GM23338 (cell line): ENCODE measurements at regions not wholly inside any gene's neighbourhood (a gene's known extent, or its start where the extent isn't known, plus 50 kb on each side); places are given as distances from the start of the nearest gene placed in this dataset.

ENCODE experiments used
- EZH2 ChIP-seq: fragments of 200-600 bp; sonication (generic); IDR thresholded peaks from one replicate; pipeline ENCODE4 v1.8.0; 2017; ENCODE audit warnings: antibody characterized with exemption, mild to moderate bottlenecking, low read depth; ENCODE audit not compliant: unreplicated experiment
- EZH2phosphoT487 ChIP-seq: fragments of 200-600 bp; sonication (generic); IDR thresholded peaks from one replicate; pipeline ENCODE4 v1.8.1; 2018; ENCODE audit warnings: antibody characterized with exemption; ENCODE audit not compliant: unreplicated experiment
- JUNB ChIP-seq: IDR thresholded peaks from one replicate; pipeline ENCODE4 v1.6.1; 2016; ENCODE audit warnings: antibody characterized with exemption; ENCODE audit not compliant: unreplicated experiment
- NANOG ChIP-seq: IDR thresholded peaks from 2 replicates; pipeline ENCODE4 v1.6.1; 2016; ENCODE audit warnings: antibody characterized with exemption, borderline replicate concordance
- POLR2AphosphoS5 ChIP-seq: IDR thresholded peaks from 2 replicates; pipeline ENCODE4 v1.6.1; 2016; ENCODE audit warnings: antibody characterized with exemption, low read depth
- STAT1 ChIP-seq: IDR thresholded peaks from one replicate; pipeline ENCODE4 v1.6.1; 2016; ENCODE audit warnings: antibody characterized with exemption; ENCODE audit not compliant: unreplicated experiment
- ZNF331 ChIP-seq: fragments of 250-450 bp; sonication (Bioruptor Pico); IDR thresholded peaks from 2 replicates; pipeline ENCODE4 v1.5.0; 2020; ENCODE audit warnings: low read depth, mild to moderate bottlenecking, moderate library complexity
- TF ChIP-seq, protein P1 (sequence below): IDR thresholded peaks from one replicate; pipeline ENCODE4 v1.6.1; 2018; ENCODE audit warnings: antibody characterized with exemption; ENCODE audit not compliant: unreplicated experiment
- TF ChIP-seq, protein P2 (sequence below), 2 experiments: fragments of 200-600 bp in 1 of 2; sonication (generic) in 1 of 2; conservative IDR thresholded peaks; 2 replicates each; pipeline versions ENCODE4 v1.5.1 to v1.6.1; 2016 to 2017; ENCODE audit warnings: antibody characterized with exemption in 2 of 2, low read depth in 2 of 2, mild to moderate bottlenecking in 2 of 2, moderate library complexity in 1 of 2
- TF ChIP-seq, protein P3 (sequence below): fragments of 250-450 bp; sonication (Bioruptor Pico); IDR thresholded peaks from 2 replicates; pipeline ENCODE4 v1.5.0; 2020; ENCODE audit warnings: mild to moderate bottlenecking, moderate library complexity
- TF ChIP-seq, protein P4 (sequence below): IDR thresholded peaks from 2 replicates; pipeline ENCODE4 v1.6.1; 2016; ENCODE audit warnings: antibody characterized with exemption

DNA sequence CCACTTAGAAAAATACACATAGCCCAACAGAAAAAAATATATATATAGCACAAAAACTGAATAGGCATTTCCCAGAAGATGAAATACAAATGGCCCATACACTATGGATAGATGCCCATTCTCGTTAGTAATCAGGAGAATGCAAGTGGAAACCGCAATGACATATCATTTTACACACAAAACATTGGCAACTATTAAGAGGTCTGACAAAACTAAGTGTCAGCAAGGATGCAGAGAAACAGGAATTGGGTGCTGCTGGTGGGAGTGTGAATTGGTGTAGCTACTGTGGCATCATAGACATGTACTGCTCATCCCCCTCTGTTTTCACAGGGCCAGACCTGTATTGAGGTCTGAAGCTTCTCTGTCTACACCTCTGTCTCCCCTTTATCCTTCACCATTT lies 320.0 kb downstream of the IDS start:
- TF ChIP-seq, protein P1, sequence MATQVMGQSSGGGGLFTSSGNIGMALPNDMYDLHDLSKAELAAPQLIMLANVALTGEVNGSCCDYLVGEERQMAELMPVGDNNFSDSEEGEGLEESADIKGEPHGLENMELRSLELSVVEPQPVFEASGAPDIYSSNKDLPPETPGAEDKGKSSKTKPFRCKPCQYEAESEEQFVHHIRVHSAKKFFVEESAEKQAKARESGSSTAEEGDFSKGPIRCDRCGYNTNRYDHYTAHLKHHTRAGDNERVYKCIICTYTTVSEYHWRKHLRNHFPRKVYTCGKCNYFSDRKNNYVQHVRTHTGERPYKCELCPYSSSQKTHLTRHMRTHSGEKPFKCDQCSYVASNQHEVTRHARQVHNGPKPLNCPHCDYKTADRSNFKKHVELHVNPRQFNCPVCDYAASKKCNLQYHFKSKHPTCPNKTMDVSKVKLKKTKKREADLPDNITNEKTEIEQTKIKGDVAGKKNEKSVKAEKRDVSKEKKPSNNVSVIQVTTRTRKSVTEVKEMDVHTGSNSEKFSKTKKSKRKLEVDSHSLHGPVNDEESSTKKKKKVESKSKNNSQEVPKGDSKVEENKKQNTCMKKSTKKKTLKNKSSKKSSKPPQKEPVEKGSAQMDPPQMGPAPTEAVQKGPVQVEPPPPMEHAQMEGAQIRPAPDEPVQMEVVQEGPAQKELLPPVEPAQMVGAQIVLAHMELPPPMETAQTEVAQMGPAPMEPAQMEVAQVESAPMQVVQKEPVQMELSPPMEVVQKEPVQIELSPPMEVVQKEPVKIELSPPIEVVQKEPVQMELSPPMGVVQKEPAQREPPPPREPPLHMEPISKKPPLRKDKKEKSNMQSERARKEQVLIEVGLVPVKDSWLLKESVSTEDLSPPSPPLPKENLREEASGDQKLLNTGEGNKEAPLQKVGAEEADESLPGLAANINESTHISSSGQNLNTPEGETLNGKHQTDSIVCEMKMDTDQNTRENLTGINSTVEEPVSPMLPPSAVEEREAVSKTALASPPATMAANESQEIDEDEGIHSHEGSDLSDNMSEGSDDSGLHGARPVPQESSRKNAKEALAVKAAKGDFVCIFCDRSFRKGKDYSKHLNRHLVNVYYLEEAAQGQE, result no peak
- TF ChIP-seq, protein P2, sequence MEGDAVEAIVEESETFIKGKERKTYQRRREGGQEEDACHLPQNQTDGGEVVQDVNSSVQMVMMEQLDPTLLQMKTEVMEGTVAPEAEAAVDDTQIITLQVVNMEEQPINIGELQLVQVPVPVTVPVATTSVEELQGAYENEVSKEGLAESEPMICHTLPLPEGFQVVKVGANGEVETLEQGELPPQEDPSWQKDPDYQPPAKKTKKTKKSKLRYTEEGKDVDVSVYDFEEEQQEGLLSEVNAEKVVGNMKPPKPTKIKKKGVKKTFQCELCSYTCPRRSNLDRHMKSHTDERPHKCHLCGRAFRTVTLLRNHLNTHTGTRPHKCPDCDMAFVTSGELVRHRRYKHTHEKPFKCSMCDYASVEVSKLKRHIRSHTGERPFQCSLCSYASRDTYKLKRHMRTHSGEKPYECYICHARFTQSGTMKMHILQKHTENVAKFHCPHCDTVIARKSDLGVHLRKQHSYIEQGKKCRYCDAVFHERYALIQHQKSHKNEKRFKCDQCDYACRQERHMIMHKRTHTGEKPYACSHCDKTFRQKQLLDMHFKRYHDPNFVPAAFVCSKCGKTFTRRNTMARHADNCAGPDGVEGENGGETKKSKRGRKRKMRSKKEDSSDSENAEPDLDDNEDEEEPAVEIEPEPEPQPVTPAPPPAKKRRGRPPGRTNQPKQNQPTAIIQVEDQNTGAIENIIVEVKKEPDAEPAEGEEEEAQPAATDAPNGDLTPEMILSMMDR (conservative IDR thresholded peaks at IDR 0.05; ENCODE audit: low read depth in 2 of 2), result no peak
- TF ChIP-seq NANOG (no peak), POLR2AphosphoS5 (no peak), JUNB (no peak), EZH2 (no peak), EZH2phosphoT487 (no peak), STAT1 (no peak), ZNF331 (CRISPR knock-in tag) (no peak)
- TF ChIP-seq, protein P3, sequence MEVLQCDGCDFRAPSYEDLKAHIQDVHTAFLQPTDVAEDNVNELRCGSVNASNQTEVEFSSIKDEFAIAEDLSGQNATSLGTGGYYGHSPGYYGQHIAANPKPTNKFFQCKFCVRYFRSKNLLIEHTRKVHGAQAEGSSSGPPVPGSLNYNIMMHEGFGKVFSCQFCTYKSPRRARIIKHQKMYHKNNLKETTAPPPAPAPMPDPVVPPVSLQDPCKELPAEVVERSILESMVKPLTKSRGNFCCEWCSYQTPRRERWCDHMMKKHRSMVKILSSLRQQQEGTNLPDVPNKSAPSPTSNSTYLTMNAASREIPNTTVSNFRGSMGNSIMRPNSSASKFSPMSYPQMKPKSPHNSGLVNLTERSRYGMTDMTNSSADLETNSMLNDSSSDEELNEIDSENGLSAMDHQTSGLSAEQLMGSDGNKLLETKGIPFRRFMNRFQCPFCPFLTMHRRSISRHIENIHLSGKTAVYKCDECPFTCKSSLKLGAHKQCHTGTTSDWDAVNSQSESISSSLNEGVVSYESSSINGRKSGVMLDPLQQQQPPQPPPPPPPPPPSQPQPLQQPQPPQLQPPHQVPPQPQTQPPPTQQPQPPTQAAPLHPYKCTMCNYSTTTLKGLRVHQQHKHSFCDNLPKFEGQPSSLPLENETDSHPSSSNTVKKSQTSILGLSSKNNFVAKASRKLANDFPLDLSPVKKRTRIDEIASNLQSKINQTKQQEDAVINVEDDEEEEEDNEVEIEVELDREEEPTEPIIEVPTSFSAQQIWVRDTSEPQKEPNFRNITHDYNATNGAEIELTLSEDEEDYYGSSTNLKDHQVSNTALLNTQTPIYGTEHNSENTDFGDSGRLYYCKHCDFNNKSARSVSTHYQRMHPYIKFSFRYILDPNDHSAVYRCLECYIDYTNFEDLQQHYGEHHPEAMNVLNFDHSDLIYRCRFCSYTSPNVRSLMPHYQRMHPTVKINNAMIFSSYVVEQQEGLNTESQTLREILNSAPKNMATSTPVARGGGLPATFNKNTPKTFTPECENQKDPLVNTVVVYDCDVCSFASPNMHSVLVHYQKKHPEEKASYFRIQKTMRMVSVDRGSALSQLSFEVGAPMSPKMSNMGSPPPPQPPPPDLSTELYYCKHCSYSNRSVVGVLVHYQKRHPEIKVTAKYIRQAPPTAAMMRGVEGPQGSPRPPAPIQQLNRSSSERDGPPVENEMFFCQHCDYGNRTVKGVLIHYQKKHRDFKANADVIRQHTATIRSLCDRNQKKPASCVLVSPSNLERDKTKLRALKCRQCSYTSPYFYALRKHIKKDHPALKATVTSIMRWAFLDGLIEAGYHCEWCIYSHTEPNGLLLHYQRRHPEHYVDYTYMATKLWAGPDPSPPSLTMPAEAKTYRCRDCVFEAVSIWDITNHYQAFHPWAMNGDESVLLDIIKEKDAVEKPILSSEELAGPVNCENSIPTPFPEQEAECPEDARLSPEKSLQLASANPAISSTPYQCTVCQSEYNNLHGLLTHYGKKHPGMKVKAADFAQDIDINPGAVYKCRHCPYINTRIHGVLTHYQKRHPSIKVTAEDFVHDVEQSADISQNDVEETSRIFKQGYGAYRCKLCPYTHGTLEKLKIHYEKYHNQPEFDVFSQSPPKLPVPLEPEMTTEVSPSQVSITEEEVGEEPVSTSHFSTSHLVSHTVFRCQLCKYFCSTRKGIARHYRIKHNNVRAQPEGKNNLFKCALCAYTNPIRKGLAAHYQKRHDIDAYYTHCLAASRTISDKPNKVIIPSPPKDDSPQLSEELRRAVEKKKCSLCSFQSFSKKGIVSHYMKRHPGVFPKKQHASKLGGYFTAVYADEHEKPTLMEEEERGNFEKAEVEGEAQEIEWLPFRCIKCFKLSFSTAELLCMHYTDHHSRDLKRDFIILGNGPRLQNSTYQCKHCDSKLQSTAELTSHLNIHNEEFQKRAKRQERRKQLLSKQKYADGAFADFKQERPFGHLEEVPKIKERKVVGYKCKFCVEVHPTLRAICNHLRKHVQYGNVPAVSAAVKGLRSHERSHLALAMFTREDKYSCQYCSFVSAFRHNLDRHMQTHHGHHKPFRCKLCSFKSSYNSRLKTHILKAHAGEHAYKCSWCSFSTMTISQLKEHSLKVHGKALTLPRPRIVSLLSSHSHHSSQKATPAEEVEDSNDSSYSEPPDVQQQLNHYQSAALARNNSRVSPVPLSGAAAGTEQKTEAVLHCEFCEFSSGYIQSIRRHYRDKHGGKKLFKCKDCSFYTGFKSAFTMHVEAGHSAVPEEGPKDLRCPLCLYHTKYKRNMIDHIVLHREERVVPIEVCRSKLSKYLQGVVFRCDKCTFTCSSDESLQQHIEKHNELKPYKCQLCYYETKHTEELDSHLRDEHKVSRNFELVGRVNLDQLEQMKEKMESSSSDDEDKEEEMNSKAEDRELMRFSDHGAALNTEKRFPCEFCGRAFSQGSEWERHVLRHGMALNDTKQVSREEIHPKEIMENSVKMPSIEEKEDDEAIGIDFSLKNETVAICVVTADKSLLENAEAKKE (CRISPR knock-in tag), result no peak
- TF ChIP-seq, protein P4, sequence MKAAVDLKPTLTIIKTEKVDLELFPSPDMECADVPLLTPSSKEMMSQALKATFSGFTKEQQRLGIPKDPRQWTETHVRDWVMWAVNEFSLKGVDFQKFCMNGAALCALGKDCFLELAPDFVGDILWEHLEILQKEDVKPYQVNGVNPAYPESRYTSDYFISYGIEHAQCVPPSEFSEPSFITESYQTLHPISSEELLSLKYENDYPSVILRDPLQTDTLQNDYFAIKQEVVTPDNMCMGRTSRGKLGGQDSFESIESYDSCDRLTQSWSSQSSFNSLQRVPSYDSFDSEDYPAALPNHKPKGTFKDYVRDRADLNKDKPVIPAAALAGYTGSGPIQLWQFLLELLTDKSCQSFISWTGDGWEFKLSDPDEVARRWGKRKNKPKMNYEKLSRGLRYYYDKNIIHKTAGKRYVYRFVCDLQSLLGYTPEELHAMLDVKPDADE, result no peak
